ENCODE measurements at regions not wholly inside any gene's neighbourhood (a gene's known extent, or its start where the extent isn't known, plus 50 kb on each side); places are given as distances from the start of the nearest gene placed in this dataset.

- TF ChIP-seq CTCF (IDR thresholded peaks at IDR 0.05) = no peak
- no peak for TF ChIP-seq POLR2A (IDR thresholded peaks at IDR 0.05)
These were observed 517.1 kb downstream of the PRKD1 start for GRCh38 chr14:29410581-29410980.
